Stimulated activated CD8-positive, alpha-beta memory T cell treated with anti-CD3 and anti-CD28 coated beads, Interleukin-2, amount 100 ng/mL, for 48 hours (primary cell): ENCODE measurements at regions not wholly inside any gene's neighbourhood (a gene's known extent, or its start where the extent isn't known, plus 50 kb on each side); places are given as distances from the start of the nearest gene placed in this dataset.
"Not testable (repeated sequence)": the region's sequence is repeated elsewhere in the genome, so short reads cannot be mapped to it uniquely, and the experiment has no call there.

Source experiments
- DNase-seq, 2 donors: peaks; one replicate each; pipeline ENCODE4 v3.0.0-alpha.2; 2020; ENCODE audit warnings: low read depth in 2 of 2

- not testable (repeated sequence) for DNase-seq
Observed at GRCh38 chr5:177941386-177941785, 54.7 kb downstream of the PROP1 start.

DNA sequence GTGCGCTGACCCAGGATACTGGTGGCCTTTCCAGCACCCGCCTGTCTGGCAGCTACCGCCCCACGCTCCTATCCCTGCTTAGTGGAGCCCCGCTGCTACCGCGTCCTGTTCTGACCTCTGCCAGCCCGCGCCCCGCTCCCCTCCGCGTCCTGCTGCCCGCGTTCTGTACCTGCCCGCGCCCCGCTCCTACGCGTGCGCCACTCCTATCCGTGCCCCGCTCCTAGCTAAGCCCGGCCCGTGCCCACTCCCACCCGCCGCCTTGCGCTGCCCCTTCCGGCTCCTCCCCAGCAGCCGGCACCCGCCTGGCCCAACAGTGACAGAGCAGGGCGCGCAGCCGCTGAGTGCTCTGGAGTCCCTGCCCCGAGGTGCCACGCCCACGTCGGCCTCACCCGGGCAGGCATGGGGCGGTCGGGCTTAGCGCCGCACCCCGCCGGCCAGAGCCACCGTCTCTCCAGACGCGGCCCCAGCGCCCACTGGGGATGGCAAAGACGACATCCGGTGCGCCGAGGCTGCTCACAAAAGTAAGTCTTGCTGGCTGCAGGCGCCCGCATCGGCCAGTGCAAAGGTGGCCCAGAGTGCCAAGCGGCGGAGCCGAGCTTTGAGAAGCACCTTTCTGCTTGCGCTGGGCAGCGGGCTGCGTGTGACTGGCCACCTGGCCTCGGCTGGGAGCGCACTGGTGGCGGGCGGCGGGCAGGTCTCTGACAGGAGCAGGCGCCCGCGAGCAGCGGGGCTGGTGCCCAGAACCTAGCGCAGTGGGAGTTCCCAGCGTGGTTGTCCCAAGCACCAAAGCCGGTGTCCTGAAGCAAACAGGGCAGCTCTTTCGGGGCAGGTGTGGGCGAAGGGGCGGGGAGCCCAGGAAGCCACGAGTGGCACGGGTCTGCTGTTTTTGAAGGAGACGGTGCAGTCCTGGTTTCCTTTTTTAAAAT lies 56.5 kb downstream of the PROP1 start:
- not testable (repeated sequence) for DNase-seq

DNA sequence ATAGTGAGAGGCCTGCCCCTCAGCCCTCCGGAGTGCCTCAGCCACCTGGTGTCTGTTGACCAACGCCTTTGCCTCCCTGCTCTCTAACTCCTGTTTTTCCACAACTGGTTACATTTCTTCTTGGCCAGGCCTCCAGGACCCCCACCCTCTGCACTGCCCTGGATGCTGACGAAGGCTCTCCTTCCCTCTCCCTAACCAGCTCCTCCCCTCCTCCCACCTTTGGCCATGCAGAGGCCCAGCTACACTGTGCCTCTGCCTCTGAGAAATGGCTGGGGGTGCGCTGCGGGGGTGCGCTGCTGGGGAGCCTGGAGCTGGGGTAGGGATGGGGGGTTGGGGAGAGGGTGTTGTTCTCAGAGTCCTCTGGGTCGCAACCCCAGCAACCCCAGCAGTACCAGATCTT lies 57.3 kb downstream of the PROP1 start:
- DNase-seq: not testable (repeated sequence)

DNA sequence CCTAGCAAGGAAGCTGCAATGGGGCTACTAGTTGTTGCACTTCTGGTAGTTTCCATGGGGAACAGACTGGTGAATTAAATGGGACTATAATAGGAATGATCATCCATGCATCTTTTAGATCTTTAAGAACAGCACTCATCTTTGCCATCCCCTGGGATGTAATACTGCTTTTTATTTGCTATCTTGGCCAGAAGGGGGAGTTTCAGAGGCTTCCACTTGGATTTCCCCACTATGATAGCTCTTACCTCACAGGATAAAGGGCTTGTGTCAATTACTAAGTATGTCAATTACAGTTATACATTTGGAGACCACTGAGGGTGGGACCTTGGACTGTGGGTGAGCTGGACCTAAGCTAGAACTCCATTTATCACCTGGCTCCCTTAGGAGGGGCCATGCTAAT lies 61.8 kb downstream of the PROP1 start:
- not testable (repeated sequence) for DNase-seq

DNA sequence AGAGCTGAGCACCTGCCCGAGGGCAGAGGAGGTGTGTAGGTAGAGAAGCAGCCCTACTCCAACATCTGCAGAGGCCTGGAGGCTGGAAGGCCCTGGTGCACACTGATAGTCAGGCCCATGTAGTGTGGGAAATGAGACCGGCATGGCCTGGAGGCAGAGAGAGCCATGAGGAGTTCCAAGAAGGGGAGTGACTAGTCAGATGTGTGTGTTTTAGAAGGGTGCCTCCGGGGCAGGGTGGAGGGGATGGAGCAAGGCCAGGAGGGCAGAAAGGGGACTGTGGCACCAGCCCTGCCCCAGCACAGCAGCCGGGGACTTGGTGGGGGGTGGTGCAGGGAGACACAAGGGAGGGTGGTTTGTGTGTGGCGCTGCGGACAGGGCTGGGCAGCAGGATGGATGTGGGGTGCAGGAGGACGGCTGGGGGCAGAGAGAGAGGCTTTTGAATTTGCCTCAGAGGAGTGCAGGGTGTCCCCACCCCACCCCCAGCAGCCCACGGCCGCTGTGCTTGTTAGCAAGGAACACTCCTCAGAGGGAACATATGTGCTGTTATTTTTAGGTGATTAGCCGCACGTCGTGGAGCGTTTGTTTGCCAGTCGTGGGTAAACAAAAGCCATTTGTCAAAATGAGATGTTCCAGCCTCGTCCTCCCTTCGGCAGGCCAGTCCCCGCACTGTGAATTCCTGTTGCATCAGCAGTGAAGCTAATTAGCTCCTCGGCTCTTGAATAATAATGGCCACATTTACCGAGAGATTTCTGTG lies 65.6 kb downstream of the PROP1 start:
- not testable (repeated sequence) for DNase-seq

DNA sequence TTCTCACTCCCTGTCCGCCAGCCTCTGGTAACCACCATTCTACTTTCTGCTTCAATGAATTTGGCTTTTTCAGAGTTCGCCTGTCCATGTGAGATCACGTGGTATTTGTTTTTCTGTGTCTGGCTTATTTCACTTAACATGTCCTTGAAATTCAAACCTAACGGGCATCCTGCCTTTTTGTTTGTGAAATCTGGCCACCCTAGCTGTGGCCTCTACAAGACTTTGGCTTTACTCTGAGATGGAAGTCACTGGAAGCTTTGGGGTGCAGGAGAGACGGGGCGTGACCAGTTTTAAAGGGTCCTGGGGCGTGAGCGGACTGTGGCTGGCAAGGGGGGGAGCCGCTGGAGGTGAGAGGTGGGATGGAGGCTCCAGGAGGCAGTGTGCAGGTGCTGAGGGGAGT lies 66.4 kb downstream of the PROP1 start:
- not testable (repeated sequence) for DNase-seq

DNA sequence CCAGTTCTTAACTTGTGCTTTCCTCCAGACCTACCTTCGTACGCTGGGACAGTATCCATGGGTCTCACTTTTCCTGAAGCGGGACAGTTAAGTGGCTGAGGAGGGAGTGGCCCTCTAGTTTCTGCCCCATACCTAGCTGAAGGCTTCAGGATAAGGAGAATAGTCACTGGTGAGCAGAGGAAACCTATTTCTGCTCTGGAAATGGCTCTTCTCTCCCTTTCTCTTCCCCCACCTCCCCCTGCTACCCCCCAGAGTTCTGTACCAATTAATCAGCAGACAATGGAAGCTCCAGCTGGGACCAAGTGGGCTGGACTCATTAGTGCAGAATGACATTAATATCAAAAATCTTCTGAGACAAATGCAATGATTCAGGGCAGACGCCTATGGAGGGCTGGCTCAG lies 68.5 kb downstream of the PROP1 start:
- DNase-seq: not testable (repeated sequence)

- DNase-seq: not testable (repeated sequence)
Observed at GRCh38 chr5:177924577-177924976, 71.5 kb downstream of the PROP1 start.

DNA sequence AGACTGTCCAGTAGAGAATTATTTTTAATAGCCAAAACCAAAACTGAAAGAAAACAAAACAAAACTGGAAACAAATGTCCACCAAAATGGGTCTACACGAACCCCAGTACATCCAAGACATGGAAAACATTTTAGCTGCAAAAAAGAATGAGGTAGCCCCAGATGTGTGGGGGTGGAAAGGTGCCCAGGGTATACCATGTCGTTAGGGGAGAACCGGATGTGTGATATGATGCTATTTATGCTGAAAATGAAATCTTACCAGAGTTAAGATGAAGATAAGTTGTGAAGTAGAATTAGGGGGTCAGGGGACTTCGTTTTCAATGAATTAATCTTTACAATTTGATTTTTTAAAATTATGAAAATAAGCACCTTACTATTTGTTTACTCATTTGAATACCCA lies 72.2 kb downstream of the PROP1 start:
- DNase-seq: not testable (repeated sequence)

DNA sequence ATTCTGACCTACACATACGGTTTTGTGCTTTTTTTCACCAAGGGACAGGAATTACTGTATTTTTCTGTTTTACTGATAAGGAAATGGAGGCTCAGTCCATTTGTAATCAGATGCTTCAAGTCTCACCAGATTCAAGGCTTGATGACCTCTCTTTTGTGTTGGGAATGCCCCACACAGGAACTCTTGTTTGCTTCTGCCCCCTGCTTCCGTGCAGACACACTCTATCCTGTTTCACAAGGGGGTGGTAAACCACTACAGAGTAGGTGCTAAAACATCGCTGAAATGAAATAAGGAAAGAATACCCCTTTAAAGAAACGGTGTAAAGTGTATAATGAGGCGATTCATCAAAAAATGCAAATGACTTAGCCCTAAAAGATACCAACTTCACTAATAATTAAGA lies 72.9 kb downstream of the PROP1 start:
- not testable (repeated sequence) for DNase-seq

DNA sequence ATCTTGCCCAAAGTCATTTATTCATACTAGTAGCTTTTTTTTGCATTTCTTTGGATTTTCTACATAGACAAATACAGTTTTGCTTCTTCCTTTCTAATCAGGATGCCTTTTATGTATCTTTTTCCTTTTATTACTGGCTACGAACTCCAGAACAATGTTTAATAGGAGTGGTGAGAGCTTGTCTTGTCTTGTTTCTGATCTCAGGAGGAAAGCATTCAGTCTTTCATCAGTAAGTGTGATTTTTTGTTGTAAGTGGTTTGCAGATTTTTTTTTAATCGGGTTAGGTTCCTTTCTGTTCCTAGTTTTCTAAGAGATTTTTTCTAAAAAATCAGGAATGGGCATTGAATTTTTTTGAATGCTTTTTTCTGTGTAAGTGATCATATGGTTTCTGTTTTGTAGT lies 86.8 kb downstream of the PROP1 start:
- DNase-seq: not testable (repeated sequence)

DNA sequence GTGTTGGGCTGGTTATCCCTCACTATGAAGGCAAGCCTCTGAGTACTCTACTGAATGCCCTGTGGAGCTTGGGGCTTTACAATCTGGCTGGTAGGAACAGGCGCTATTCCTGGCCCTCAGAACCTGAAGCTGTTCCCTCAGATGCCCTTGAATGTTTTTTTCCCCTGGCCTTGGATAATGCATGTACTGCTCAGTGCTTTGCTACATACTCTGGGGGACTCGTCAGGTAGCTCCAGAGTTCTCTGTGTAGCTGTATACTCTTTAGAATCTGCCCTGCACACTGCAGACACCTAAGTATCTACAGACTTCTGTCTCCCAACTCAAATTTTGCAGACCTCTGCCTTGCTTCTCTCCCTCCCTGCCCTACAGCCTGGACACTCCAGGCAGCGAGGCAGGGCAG lies 93.2 kb downstream of the PROP1 start:
- DNase-seq: not testable (repeated sequence)

DNA sequence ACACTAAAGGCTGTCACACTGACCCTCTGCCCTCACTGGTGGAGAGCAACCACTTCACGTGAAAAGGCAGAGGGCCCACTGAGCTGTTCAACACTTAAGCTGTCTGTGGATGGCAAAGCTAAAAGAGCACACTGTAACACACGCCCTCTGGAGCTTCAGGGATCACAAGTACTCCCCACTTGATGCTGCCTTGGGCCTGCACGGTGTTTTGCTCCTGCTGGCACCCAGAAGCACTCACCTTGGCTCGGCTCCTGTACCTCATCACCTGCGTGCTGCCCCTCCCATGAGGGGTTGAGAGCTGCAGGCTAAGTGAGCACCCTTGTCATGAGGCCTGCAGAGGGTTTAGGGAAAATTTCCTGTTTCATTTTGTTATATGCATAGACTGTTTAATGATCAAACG lies 96.0 kb downstream of the PROP1 start:
- DNase-seq: not testable (repeated sequence)

- not testable (repeated sequence) for DNase-seq
Observed at GRCh38 chr5:177894681-177895453, 101.2 kb downstream of the PROP1 start.

GRCh38 chr5:177892357-177892665 lies 103.7 kb downstream of the PROP1 start:
- DNase-seq: not testable (repeated sequence)

- not testable (repeated sequence) for DNase-seq
Observed at GRCh38 chr5:177891547-177892356, 104.3 kb downstream of the PROP1 start.

DNA sequence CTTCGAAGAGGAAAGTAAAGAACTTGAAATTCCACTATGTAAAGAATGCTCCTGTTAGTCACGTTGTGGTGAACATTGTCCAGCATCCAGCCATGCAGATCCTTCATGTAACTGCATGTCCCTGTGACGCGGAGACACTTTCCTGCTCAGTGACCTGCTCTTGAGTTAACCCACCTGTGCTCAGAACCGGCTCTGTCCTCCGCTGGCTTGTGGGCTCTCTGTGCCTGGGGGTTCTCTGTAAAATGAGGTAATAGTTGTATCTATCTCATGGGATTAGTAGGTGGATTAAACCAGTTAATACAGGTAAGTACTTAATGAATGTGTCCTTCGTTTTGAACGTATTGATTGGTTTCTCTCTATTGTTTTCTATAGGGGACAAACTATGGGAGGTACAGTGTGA lies 100.6 kb upstream of the FAM153A start:
- not testable (repeated sequence) for DNase-seq

GRCh38 chr5:177875900-177876238 lies 93.2 kb upstream of the FAM153A start:
- not testable (repeated sequence) for DNase-seq

GRCh38 chr5:177875013-177875899 lies 92.6 kb upstream of the FAM153A start:
- peak in 1 of 2 donors; percentile 1 for DNase-seq

DNA sequence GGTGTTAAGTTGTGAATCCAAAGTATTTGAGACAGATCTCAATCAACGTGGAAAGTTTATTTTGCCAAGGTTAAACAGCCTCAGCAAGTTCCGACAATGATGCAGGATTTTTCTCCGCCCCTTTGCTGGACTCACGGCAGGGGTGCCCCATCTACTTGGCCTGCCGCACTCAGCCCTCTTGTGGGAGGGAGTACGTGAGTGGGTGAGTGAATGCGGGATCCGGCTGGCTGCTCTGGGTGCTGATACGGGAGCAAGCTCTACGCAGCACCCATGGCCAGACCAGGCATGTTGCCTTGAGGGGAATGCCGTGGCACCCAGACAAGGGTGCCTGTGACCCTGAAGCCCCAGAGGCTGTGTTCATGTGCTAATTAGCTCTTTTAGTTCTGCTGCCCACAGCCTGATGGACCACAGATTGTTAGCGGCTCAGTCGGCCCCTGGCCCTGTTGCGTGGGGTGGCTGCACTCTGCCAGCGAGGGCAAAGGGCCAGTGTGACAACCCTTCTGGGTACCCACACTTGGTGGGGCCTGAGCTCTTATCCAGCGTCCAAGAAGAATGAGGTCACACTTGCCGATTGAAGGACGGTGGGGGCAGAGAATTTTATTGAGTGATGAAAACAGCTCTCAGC lies 81.2 kb upstream of the FAM153A start:
- not testable (repeated sequence) for DNase-seq
